MM.1S (cell line): ENCODE measurements at regions not wholly inside any gene's neighbourhood (a gene's known extent, or its start where the extent isn't known, plus 50 kb on each side); places are given as distances from the start of the nearest gene placed in this dataset.

ENCODE experiments used
- CTCF ChIP-seq: fragments of 300-600 bp; sonication (generic); IDR thresholded peaks from 2 replicates; pipeline ENCODE4 v1.5.1; 2016; ENCODE audit warnings: antibody characterized with exemption, low read length, mixed read lengths
- EZH2 ChIP-seq: fragments of 300-600 bp; sonication (generic); optimal IDR thresholded peaks from 2 replicates; pipeline ENCODE3; 2017; ENCODE audit warnings: low read depth, mild to moderate bottlenecking, antibody characterized with exemption, low read length, mixed read lengths
- EZH2phosphoT487 ChIP-seq: fragments of 300-600 bp; sonication (generic); IDR thresholded peaks from 2 replicates; pipeline ENCODE4 v1.6.1; 2018; ENCODE audit warnings: antibody characterized with exemption, low read length

- no peak for TF ChIP-seq EZH2
- no peak for TF ChIP-seq CTCF
- no peak for TF ChIP-seq EZH2phosphoT487
These were observed 336.4 kb upstream of the NAV3 start for GRCh38 chr12:77494296-77494695.
